ENCODE measurements at regions not wholly inside any gene's neighbourhood (a gene's known extent, or its start where the extent isn't known, plus 50 kb on each side); places are given as distances from the start of the nearest gene placed in this dataset.

DNA sequence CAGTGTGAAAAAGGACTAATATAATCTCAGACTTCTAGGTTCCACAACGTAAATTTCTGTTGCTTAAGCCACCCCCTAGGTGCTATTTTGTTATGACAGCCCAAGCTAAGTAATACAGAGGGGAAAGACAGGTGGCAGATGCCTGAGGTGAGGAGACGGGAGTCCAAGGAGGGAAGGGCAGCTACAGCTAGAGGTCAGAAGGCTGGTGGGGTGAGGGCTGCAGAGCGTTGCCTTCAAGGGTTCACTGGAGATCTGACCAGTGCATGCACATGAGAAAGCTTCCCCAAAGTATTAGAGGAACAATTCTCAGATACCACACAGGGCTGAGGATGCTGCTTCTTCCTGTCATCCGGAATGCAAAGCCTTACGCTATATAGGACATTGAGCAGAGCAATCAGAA, 104.7 kb upstream of the IRX4 start:
- H3K79me2 ChIP-seq (ENCODE audit: insufficient read depth, low read length), result no peaks in the 10 kb centered on the region
- peaks cover 59% of the 10 kb centered on the region for H3K27me3 ChIP-seq (ENCODE audit: insufficient read depth, low read length)
- BruUV-seq (replicated peaks), result no TSS peak
- ATAC-seq (no peak), DNase-seq (ENCODE audit: low read depth, low spot score) (no peak)
- POLR2A ChIA-PET, result no interaction called here
- no peaks in the 10 kb centered on the region for H3K9me2 ChIP-seq (ENCODE audit: insufficient read depth)
- H3K9me3 ChIP-seq (ENCODE audit: control insufficient read depth in 1 of 2, insufficient read depth in 1 of 2, low read depth in 1 of 2, low read length in 2 of 2), result 0 out of 4 replicates have a peak, but pooled peaks cover 0 to 5% of the 10 kb centered on the region in 2 experiments
- no peak overlapping the region for H3K9ac ChIP-seq (ENCODE audit: low read length)
- H2AFZ ChIP-seq (ENCODE audit: low read depth, low read length, poor library complexity, severe bottlenecking), result no peak overlapping the region
- H3K4me3 ChIP-seq (replicated peaks in 1 of 2; ENCODE audit: low read depth in 1 of 2, low read length in 2 of 2), result no peak overlapping the region
- TF ChIP-seq YY1 (IDR thresholded peaks at IDR 0.05; ENCODE audit: extremely low read depth, insufficient replicate concordance, low read depth, low read length) (no peak), SIN3A (IDR thresholded peaks at IDR 0.05; ENCODE audit: low read depth) (no peak), ZNF274 (IDR thresholded peaks at IDR 0.05; ENCODE audit: low read depth, low read length) (no peak), POLR2A (IDR thresholded peaks at IDR 0.05; ENCODE audit: borderline replicate concordance, extremely low read depth, insufficient read depth, insufficient read length) (no peak), ZFX (IDR thresholded peaks at IDR 0.05) (no peak), RAD21 (IDR thresholded peaks at IDR 0.05; ENCODE audit: low read depth) (no peak), CBX3 (IDR thresholded peaks at IDR 0.05; ENCODE audit: low read depth) (no peak), TCF7L2 (IDR thresholded peaks at IDR 0.05; ENCODE audit: borderline replicate concordance, extremely low read depth, insufficient read depth, insufficient read length) (no peak), FOSL1 (IDR thresholded peaks at IDR 0.05; ENCODE audit: low read depth) (no peak), ELF1 (IDR thresholded peaks at IDR 0.05; ENCODE audit: borderline replicate concordance, low read depth) (no peak), POLR2AphosphoS5 (IDR thresholded peaks at IDR 0.05; ENCODE audit: low read depth, low read length) (no peak), CEBPB (IDR thresholded peaks at IDR 0.05; ENCODE audit: low read depth) (no peak), JUND (IDR thresholded peaks at IDR 0.05) (no peak), EZH2 (IDR thresholded peaks at IDR 0.05) (no peak), EZH2phosphoT487 (IDR thresholded peaks at IDR 0.05; ENCODE audit: borderline replicate concordance) (no peak), SP1 (IDR thresholded peaks at IDR 0.05; ENCODE audit: low read depth) (no peak)
- TF ChIP-seq, protein P1, sequence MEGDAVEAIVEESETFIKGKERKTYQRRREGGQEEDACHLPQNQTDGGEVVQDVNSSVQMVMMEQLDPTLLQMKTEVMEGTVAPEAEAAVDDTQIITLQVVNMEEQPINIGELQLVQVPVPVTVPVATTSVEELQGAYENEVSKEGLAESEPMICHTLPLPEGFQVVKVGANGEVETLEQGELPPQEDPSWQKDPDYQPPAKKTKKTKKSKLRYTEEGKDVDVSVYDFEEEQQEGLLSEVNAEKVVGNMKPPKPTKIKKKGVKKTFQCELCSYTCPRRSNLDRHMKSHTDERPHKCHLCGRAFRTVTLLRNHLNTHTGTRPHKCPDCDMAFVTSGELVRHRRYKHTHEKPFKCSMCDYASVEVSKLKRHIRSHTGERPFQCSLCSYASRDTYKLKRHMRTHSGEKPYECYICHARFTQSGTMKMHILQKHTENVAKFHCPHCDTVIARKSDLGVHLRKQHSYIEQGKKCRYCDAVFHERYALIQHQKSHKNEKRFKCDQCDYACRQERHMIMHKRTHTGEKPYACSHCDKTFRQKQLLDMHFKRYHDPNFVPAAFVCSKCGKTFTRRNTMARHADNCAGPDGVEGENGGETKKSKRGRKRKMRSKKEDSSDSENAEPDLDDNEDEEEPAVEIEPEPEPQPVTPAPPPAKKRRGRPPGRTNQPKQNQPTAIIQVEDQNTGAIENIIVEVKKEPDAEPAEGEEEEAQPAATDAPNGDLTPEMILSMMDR (IDR thresholded peaks at IDR 0.05 in 2 of 3, conservative IDR thresholded peaks at IDR 0.05 in 1 of 3; ENCODE audit: borderline replicate concordance in 1 of 3, insufficient read depth in 1 of 3, low read depth in 2 of 3, low read length in 2 of 3), result no peak
- TF ChIP-seq, protein P2, sequence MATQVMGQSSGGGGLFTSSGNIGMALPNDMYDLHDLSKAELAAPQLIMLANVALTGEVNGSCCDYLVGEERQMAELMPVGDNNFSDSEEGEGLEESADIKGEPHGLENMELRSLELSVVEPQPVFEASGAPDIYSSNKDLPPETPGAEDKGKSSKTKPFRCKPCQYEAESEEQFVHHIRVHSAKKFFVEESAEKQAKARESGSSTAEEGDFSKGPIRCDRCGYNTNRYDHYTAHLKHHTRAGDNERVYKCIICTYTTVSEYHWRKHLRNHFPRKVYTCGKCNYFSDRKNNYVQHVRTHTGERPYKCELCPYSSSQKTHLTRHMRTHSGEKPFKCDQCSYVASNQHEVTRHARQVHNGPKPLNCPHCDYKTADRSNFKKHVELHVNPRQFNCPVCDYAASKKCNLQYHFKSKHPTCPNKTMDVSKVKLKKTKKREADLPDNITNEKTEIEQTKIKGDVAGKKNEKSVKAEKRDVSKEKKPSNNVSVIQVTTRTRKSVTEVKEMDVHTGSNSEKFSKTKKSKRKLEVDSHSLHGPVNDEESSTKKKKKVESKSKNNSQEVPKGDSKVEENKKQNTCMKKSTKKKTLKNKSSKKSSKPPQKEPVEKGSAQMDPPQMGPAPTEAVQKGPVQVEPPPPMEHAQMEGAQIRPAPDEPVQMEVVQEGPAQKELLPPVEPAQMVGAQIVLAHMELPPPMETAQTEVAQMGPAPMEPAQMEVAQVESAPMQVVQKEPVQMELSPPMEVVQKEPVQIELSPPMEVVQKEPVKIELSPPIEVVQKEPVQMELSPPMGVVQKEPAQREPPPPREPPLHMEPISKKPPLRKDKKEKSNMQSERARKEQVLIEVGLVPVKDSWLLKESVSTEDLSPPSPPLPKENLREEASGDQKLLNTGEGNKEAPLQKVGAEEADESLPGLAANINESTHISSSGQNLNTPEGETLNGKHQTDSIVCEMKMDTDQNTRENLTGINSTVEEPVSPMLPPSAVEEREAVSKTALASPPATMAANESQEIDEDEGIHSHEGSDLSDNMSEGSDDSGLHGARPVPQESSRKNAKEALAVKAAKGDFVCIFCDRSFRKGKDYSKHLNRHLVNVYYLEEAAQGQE (IDR thresholded peaks at IDR 0.05; ENCODE audit: low read depth), result no peak
- TF ChIP-seq, protein P3, sequence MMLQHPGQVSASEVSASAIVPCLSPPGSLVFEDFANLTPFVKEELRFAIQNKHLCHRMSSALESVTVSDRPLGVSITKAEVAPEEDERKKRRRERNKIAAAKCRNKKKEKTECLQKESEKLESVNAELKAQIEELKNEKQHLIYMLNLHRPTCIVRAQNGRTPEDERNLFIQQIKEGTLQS (IDR thresholded peaks at IDR 0.05), result no peak
- TF ChIP-seq, protein P4, sequence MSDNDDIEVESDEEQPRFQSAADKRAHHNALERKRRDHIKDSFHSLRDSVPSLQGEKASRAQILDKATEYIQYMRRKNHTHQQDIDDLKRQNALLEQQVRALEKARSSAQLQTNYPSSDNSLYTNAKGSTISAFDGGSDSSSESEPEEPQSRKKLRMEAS (IDR thresholded peaks at IDR 0.05), result no peak
- CTCF ChIA-PET, result no interaction called here
- H3K36me3 ChIP-seq (ENCODE audit: control insufficient read depth in 1 of 2, insufficient read depth in 2 of 2, low read length in 2 of 2), result no peaks in the 10 kb centered on the region
- H3K27ac ChIP-seq (ENCODE audit: low read depth, low read length), result no peak overlapping the region
- intact Hi-C loops (cut with micrococcal nuclease), result no loop called here
- no peaks in the 10 kb centered on the region for H3K4me1 ChIP-seq (ENCODE audit: control insufficient read depth in 1 of 2, insufficient read depth in 2 of 2, low read length in 2 of 2)
- H4K20me1 ChIP-seq (ENCODE audit: insufficient read depth), result no peaks in the 10 kb centered on the region
- no peak overlapping the region for H3K4me2 ChIP-seq (ENCODE audit: low read length)
- RAD21 ChIA-PET (ENCODE audit: low non-redundant PET in 1 of 2, low total read pairs in 2 of 2, uncharacterized antibody in 2 of 2, unreplicated experiment in 2 of 2), result no interaction called here

Data from HCT116 (cell line).